RPMI7951 (cell line): ENCODE measurements at regions not wholly inside any gene's neighbourhood (a gene's known extent, or its start where the extent isn't known, plus 50 kb on each side); places are given as distances from the start of the nearest gene placed in this dataset.

Experiments used
- DNase-seq: peaks from one replicate; pipeline ENCODE4 v3.0.0-alpha.2; 2012; ENCODE audit warnings: low read depth

DNA sequence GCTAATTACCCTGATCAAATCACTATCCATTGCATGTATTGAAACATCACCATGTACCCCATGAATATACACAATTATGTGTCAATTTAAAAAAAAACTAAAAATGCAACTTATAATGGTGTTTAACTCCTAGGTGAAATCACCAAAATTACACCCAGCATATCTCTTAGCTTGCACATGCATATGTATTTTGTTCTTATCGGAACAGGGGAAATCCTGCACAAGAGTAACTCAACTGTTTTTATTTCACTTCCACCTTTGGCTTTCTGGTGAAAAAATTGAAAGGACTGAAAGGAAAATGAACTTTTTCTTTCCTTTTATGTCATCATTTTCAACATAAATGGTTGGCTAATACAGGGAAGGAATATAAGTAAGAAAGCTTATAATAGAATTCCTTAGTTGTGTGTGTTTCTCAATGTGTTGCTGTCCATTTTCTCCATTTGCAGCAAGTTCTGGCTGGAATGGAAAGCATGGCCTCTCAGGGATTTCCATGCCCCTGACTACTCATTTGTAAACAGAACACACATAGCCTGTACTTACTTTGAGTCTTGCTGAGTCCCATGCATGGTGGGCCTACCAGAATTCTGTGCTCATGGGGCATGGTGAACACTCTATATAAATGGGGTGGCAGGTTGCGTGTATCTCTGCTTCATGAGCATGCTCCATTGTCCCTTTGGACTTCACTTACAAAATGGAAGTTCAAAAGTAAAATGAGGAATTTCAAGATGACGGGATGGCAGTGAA, 462.0 kb downstream of the HS3ST3B1 start:
- no peak for DNase-seq

DNA sequence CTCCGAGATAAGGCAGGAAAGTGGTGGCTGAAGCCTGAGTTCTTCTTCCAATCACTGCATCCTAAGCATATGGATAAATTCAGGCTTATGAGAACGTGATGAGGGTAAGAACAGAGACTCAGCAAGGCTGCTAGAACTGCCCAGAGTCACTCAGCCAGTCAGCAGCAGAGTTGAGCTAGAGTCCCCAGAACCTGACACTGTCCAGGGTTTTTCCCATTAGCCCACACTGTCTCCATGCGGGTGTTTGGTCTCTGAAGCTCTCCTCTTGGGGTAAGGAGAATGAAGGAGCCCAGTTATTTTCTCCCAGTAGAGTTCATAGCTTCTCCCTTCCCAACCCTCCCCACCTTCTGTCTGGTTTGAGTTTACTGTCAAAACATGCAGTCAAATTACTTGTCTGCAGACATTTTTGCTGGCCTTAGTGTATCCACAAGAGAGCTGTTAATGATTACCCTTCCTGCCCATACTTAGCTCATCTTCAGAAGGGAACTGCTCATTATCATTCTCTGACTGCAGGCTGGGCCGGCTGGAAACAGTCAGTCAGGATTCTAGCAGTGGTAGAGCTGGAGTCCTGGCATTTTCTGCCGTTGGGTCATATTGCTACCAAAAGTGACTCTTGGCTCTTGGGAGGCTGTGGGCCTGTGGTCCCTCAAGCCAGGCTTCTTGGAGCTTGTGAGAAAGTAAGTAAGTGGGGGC, 460.0 kb downstream of the HS3ST3B1 start:
- DNase-seq, result no peak

DNA sequence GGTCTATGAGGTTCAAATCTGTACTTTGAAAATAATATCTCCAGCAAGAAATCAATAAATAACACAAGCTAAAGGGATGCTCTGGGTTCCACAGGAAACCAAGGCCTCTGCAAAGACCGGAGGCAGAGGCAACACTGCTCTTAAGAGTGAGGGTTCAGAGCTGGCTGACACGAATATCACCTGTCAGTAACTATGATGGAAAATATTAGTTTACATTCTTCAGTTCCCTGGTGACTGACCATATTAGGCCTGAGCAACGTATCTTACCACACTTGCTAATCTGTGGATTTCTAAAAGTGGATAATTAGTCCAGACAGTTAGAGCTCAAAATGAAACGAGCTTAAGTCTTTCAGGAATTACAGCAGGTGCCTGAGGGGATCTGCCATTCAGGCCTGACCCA, 459.3 kb downstream of the HS3ST3B1 start:
- no peak for DNase-seq

DNA sequence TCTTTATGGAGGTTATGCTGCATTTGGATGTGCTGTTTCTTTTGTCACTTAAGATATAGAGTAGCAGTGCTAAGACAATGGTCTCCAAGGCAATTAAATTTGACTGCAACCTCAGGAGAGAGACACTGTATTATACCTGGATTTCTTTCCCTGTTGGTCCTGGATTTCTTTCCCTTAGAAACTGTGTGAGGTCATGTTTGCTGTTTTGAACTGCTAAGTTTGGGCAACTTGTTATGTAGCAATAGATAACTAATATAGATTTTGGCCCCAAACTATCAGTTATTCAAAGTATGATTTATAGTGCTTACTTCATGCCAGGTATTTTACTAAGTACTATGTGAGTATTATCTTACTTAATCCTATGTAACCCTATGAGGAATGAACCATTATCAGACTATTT, 458.4 kb downstream of the HS3ST3B1 start:
- DNase-seq, result no peak

DNA sequence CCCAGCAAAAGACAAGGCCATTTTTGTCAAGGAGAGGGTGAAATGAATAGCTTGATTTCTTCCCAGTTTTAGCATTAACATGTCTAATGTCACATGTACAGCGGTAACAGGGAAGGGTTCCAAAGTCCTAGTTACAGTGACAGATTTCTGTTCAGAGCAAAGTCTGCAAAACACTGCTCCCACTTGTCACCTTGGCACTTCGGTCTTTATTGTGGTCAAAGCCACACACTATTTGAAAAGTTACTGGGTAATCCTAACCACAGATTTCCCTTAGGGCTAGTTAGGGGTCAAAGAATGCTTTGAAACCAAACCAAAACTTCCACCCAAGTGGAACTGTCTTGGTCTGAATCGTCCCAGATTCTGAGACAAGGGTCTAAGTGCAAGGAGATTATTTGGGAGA, 455.6 kb downstream of the HS3ST3B1 start:
- peak; percentile 72 for DNase-seq

DNA sequence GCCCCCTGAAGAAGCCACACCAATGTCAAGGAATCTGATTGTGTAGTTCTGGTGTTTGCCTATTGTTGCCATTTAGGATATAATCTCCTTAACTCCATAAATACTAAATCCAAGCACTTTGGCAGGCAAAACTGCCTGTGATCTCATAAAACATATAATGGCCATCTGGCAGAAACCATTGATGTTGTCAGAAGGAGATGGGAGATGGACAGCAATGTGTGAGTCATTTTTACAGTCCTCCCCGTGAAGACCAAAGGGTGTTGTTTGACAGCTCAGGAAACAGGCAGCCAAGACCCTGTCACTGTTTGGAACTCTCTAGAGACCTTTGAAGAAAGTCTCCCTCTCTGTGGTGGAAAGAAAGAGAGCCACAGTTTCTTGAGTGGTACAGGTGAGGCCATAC, 454.1 kb downstream of the HS3ST3B1 start:
- DNase-seq, result peak; percentile 61

DNA sequence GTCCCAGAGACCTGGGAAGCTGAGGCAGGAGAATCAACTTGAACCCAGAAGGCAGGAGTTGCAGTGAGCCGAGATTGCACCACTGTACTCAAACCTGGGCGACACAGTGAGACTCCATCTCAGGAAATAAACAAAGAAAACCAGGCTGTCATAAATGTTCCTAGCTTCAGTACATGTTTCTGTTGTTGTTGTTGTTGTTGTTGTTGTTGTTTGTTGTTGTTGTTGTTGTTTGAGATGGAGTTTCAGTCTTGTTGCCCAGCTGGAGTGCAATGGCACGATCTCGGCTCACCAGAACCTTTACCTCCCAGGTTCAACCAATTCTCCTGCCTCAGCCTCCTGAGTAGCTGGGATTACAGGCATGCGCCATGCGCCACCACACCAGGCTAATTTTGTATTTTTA, 452.5 kb downstream of the HS3ST3B1 start:
- DNase-seq, result no peak

DNA sequence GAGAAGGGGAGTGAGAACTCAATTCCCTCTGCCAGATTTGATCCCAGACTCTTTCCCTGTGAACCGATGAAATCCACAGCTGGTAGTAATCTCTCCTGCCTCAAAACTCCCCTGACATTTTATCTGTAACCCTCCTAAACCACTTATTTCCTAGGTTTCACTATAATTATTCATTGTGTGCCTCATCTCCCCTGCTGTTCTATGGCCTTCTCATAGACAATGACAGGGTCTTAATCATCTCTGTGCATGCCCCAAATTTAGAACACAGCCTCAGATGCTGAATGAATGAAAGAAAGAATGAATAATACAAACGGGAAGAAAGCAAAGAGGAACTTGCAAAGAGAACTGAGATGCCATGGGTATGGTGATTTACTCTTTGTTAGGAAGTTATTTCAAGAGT, 451.1 kb downstream of the HS3ST3B1 start:
- no peak for DNase-seq

DNA sequence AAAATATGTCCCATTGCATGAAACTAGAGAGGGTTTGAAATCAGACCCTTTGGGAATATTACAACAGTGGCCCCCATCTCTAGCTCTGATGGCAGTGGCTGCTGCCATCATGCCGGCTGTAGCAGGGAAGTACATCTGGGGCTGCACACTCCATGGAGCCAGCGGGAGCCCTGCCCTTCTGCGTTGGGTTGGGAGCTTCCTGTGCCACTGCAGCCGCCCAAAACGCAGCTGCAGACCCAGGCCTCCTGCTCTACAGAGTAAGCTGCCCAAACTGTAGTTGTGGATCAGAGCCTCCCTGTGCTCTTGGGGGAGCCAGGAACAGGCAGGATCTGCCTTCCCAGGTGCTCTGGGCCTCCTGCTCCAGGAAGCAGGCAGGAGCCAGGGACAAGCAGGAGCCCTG, 450.0 kb downstream of the HS3ST3B1 start:
- no peak for DNase-seq

DNA sequence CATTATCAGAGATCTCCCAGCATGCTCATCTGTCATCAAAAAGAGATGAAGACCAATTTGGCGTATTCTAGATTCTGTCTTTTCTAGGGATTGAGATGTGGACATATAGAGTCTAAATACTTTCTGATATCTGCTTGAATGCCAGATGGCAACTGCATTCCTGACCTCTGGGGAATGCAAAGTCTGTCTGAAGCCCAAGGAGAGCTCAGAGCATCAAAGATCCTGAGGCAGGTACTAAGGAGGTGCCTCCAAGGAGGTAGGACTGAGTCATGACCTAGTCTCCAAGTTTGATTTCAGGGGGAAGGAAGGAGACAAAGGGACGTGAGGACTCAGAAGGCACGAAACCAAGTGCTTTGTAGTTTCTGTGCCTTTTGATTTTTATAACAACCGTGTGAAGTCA, 448.4 kb downstream of the HS3ST3B1 start:
- DNase-seq, result no peak

DNA sequence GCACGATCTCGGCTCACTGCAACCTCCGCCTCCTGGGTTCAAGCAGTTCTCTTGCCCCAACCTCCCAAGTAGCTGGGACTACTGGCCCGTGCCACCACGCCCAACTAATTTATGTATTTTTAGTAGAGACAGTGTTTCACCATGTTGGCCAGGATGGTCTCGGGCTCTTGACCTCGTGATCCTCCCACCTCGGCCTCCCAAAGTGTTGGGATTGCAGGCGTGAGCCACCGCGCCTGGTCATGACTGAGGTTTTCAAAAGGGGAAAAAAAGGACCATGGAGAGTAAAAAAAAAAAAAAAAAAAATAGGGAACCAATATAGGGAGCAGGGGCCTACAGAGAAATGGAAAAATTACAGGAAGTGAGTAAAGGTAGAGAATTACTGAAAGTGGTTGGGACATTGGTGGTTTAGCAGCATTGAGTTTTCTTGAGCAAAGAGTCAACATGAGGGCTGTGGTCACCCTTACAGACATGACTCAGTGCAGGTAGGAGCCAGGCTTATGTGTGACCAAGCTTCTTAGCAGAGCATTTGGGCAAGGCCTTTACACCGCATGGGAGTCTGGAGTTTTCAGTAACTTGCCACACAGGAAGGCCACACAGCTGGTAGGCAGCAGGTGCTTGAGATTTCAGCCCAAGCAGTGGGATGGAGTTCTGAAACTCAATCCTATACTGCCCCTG, 447.3 kb downstream of the HS3ST3B1 start:
- peak; percentile 26 for DNase-seq

DNA sequence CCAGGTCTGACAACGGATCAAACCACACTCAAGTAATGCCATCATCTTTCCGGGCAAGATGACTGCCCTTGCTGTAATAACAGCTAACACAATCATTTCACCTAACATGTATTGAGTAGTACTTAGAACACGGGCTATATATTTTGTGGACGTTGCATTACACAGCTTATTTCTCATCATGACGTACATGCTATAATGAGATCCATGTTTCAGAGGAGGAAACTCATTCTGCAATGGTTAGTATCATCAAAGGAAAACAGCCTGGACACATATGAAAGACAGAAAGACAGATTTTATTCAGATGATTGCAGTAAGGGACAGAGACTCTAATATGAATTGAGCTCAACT, 446.7 kb downstream of the HS3ST3B1 start:
- DNase-seq, result no peak

DNA sequence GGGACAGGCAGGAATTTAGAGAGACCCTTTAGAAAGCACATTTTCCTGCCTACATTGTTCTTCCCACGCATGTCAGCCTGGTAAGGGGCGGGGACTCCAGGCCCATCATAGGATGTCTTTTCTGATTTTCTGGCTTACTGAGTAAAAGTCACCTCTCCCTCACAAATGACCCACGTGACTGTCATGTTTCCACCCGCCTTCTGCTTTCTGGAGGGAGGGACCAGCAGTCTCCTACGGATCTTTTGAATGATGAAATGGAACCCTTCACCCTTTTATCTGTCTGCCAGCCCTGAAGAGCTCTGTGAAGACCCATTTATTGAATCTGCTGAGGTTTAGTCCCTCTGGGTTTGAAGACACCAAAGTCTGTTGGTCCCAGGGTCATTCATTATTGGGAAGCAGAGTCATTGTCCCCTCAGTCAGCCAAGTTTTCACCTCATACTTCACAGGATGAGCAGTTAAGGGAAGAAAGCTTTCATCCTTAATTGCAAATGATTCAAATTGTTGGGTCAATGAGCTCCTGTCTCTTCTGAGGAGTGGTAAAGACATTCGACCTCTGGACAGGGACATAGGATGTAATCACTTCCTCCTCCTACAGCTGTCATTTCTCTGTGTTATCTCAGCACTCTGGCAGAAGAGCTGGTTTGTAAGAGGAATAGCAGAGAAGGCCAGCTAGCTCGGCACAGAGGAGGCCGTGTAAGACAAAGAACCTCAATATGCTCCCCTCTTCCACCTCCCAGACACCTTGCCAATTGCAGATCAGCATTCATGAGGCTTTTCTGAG, 446.1 kb downstream of the HS3ST3B1 start:
- no peak for DNase-seq

DNA sequence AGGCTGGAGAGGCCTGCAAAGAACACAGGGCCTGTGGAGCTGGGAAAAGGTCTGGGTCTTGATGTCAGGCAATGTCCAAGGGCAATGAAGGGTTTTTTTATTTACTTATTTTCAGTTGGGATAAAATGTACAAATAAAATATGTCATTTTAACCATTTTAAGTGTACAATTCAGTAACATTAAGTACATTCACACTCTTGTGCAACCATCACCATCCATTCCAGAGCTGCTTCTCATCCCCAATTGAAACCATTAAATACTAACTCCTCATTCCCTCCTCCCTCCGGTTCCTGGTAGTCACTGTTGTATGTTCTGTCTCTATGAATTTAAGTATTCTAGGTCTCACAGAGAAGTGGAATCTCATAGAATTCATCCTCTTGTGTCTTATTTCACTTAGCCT, 444.7 kb downstream of the HS3ST3B1 start:
- no peak for DNase-seq

DNA sequence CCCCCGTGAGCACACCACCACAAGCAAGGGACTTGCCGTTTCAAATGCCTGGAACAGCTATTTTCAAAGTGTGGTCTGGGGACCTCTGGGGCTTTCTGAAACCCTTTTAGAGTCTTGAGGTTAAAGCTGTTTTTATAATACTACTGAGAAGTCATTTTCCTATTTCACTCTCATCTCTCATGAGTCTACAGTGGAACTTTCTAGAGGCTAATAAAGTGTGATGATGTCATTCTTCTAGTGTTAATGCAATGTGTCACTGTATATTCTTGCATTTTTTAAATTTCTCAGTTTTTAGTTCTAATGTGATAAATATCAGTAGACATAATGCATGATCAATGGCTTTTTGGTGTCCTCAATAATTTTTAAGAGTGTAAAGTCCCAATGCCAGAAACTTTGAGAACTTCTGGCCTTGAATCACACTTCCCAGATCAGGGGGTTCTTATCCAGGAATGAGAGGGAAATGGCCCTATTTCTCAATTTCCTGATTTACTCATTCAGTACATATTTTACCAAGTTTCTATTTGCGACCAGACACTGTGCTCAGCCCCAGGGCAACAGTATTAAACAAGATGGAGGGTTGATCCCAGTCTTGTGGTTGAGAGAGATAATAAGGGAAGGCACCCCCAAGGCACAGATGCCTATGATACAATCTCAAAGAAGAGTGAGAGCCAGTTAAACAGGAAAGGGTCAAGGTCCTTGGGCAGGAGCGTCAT, 444.0 kb downstream of the HS3ST3B1 start:
- peak; percentile 81 for DNase-seq

DNA sequence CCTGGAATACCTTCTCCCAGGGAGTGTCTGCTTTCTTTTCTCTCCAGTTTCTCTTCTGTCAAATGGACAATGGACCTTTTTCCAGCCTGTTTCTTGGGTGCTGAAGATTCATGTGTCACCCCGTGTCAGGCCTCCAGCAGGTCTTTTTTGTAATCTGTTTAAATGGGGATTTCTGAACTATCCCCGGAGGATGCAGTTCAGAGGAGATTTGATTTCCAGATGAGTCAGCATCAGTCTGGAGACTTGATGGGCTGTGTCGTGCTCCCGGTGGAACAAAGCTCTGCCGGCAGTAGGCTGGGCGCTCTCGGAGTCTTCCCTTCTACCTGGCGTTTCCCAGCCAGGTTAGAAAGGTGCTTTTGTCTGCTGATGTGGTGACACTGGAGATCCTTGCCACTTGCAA, 440.6 kb downstream of the HS3ST3B1 start:
- peak; percentile 37 for DNase-seq

DNA sequence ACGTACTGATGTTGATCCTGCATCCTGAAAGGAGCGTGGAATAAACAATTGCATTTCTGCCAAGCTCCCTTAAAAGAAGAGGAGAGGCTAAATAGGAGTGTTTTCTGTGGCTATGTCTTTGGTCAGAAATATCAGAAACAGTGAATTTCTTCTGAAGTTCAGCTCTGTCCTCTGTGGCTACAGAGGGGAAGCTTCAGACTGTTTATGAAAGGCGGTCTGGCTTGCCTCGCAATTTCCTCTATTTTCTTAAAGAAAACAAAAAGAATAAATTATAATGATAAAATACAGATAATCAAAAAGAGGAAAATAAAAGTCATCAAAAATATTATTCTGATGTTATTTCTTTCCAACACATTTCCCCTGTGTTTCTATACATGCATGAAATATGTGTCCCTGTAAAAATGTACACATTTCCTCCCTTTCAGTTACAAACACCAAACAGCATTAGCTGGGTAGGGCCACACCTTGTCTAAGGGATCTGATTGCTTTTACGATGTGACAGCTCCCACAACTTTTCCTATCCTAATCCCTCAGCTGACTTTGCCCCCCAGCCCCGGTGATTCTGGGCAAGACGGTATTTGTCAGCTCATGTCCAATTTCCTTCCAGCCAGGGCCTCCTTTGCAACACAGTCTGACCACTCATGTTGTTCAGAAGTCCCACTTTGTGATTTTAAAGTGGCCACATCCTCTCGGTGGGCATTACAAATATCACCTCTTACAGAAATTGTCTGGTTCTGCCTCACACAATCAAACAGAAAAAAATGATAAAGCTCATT, 439.0 kb downstream of the HS3ST3B1 start:
- no peak for DNase-seq

DNA sequence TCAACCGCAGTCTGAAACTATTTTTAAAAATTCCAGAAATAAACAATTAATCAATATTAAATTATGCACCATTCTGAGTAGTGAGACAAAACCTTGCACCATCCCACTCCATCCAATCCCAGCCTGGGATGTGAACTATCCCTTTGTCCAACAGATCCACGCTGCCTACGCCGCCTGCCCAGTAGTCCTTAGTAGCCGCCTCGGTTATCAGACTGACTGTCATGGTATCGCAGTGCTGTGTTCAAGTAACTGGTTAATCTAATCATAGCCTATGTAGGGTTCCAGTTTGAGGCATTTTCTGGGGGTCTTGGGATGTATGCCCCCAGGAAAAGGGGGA, 437.7 kb downstream of the HS3ST3B1 start:
- no peak for DNase-seq

DNA sequence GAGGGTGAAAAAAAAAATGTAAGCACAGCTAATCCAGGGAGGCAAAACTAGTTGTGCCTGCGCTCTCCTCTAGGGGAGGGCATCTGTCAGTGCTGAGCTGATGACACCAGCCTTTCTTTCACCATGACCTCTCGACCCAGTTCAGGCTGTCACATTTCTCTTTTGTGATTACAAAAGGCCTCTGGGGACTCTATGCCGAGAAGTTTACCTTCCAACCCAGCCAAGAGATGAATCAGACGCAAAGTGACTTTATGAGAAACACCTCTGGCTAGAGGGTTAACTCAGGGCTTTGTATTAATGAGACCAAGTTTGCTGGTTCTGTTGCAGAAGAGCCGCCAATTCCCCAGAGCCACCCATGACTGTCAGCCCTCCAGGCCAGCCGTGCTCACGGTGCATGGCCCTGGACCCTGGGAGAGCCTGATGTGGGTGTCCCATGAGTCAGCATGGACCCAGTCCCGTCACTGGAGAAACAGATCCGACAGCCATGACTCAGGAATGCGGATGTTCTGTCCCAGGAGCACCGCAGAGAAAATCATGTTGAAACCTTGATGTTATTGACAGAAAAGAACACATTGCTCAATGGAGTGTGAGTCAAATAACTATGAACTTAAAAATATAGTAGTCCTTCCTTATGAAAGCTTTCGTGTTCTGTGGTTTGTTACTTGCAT, 437.2 kb downstream of the HS3ST3B1 start:
- DNase-seq, result peak; percentile 94

DNA sequence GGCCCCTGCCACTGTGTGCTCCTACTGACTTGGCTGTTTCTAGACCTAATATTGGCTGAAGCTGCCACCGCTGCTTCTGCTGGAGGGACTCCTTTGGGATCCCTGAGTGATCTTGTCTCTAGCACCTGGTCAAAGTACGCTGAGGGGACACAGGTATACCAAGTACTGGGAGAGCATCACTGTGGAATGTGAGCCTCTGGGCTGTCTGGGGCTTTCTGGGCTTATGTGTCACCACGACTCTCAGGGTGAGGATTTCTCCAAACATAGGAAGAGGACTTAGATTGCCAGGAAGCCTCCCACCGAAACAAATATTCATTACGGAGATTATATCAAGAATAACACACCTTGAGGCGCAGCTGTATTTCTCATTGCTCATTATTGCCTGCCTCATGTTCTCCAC, 435.8 kb downstream of the HS3ST3B1 start:
- no peak for DNase-seq

DNA sequence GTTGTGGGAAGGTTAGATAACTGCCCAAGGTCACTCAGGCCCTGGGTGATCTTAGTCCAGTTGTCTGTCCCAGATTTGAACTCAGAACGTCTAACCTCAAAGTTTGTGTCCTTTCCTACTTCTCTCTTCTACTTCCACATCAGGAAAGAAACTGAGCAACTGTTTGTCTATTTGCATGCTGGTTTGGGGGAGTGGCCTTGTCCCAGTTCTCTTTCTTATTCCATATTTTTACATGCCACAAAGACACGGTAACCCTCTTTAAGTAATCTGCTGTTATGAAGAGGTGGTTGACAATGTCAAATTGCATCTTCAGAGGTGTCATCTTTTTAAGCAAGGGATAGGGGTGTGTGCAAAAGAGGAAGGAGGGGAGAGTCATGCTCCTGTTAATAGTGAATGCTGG, 432.5 kb downstream of the HS3ST3B1 start:
- no peak for DNase-seq
